ENCODE measurements at regions not wholly inside any gene's neighbourhood (a gene's known extent, or its start where the extent isn't known, plus 50 kb on each side); places are given as distances from the start of the nearest gene placed in this dataset.
A peak's percentile ranks its signal among the peaks of the same experiment; 100 is the strongest.
"Not testable (repeated sequence)": the region's sequence is repeated elsewhere in the genome, so short reads cannot be mapped to it uniquely, and the experiment has no call there.

- TF ChIP-seq CTCF (IDR thresholded peaks at IDR 0.05) (no peak), POLR2A (IDR thresholded peaks at IDR 0.05) (no peak)
- Histone ChIP-seq H3K4me3 (no peak overlapping the region), H3K9me3 (no peaks in the 10 kb centered on the region), H3K27me3 (no peaks in the 10 kb centered on the region), H3K4me1 (peaks cover 0 to 3% of the 10 kb centered on the region in 2 donors), H3K27ac (no peak overlapping the region), H3K36me3 (no peaks in the 10 kb centered on the region)
- DNase-seq = no peak
- intact Hi-C loops (cut with DNase I; ENCODE audit: low total_unique reads) = no loop called here
Observed at GRCh38 chr2:217349251-217349650, 489.4 kb upstream of the TNP1 start.

- intact Hi-C loops (cut with DNase I; ENCODE audit: low total_unique reads) = not testable (repeated sequence)
Observed at GRCh38 chr2:217347630-217348029, 487.8 kb upstream of the TNP1 start.

GRCh38 chr2:217346043-217346442 is 486.2 kb upstream of the TNP1 start:
- H3K27me3 ChIP-seq; H3K4me3 ChIP-seq; H3K36me3 ChIP-seq; intact Hi-C loops (cut with DNase I; ENCODE audit: low total_unique reads); H3K27ac ChIP-seq; DNase-seq; H3K9me3 ChIP-seq; H3K4me1 ChIP-seq: not testable (repeated sequence)

More at GRCh38 chr2:217347630-217348029, 487.8 kb upstream of the TNP1 start:
- not testable (repeated sequence) for DNase-seq, H3K27me3 ChIP-seq, H3K27ac ChIP-seq, H3K4me1 ChIP-seq, H3K36me3 ChIP-seq, H3K9me3 ChIP-seq, H3K4me3 ChIP-seq

GRCh38 chr2:217340899-217341298 is 481.0 kb upstream of the TNP1 start:
- intact Hi-C loops (cut with DNase I; ENCODE audit: low total_unique reads) = no loop called here
- no peak overlapping the region for H3K27ac ChIP-seq
- no peaks in the 10 kb centered on the region for H3K9me3 ChIP-seq
- TF ChIP-seq POLR2A (IDR thresholded peaks at IDR 0.05) = no peak
- TF ChIP-seq CTCF (IDR thresholded peaks at IDR 0.05) = no peak
- no peak overlapping the region for H3K4me3 ChIP-seq
- DNase-seq = no peak
- no peaks in the 10 kb centered on the region for H3K4me1 ChIP-seq
- no peaks in the 10 kb centered on the region for H3K27me3 ChIP-seq
- H3K36me3 ChIP-seq = no peaks in the 10 kb centered on the region

GRCh38 chr2:217340176-217340575 is 480.3 kb upstream of the TNP1 start:
- no peaks in the 10 kb centered on the region for H3K27me3 ChIP-seq
- TF ChIP-seq POLR2A (IDR thresholded peaks at IDR 0.05) (no peak), CTCF (IDR thresholded peaks at IDR 0.05) (no peak)
- DNase-seq = no peak
- no peak overlapping the region for H3K4me3 ChIP-seq
- H3K4me1 ChIP-seq = no peaks in the 10 kb centered on the region
- intact Hi-C loops (cut with DNase I; ENCODE audit: low total_unique reads) = no loop called here
- no peaks in the 10 kb centered on the region for H3K9me3 ChIP-seq
- H3K36me3 ChIP-seq = no peaks in the 10 kb centered on the region
- peak overlapping the region in 1 of 2 donors; percentile 75 for H3K27ac ChIP-seq

DNA sequence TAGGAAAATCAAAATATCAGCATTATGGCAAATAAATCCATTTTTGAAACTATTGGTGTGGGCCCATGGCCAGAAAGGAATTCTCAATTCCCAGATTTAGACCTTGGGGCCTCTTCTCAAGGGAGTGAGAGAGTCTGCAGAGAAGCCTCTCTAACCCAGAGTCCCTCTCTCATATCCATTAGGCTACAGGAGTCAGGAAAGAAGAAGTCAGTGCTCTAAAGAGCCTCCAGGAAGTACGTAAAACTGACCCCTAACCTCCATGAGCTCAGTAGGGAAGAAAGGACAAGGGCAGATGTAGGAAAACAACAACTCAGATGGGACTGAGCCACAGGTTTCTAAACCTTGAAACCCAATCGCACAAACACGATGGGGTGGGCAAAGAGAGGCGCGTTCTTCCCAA is 479.9 kb upstream of the TNP1 start:
- no peaks in the 10 kb centered on the region for H3K27me3 ChIP-seq
- H3K4me3 ChIP-seq = no peak overlapping the region
- intact Hi-C loops (cut with DNase I; ENCODE audit: low total_unique reads) = loop anchor here (10.0 kb wide), 1 partner anchor 645 kb away; the partner anchor contains the start of gene IGFBP5
- H3K36me3 ChIP-seq = no peaks in the 10 kb centered on the region
- H3K27ac ChIP-seq = peak overlapping the region; percentile 60 to 75
- TF ChIP-seq CTCF (IDR thresholded peaks at IDR 0.05) (no peak), POLR2A (IDR thresholded peaks at IDR 0.05) (no peak)
- no peak for DNase-seq
- no peaks in the 10 kb centered on the region for H3K9me3 ChIP-seq
- H3K4me1 ChIP-seq = no peaks in the 10 kb centered on the region

Data from uterus (tissue), 3 donors.